H1 (cell line): ENCODE measurements at regions not wholly inside any gene's neighbourhood (a gene's known extent, or its start where the extent isn't known, plus 50 kb on each side); places are given as distances from the start of the nearest gene placed in this dataset.
A peak's percentile ranks its signal among the peaks of the same experiment; 100 is the strongest.

Experiments
- CTCF ChIA-PET: fragments of 300-600 bp; sonication (Branson Sonifier 250); formaldehyde crosslinking; loops from one replicate; lab custom pipeline; 2021; ENCODE audit not compliant: partially characterized antibody; lab: Charles Lee
- POLR2A ChIA-PET: fragments of 300-600 bp; sonication (Branson Sonifier 250); formaldehyde crosslinking; loops from one replicate; lab custom pipeline; 2021; ENCODE audit warnings: inconsistent platforms; ENCODE audit not compliant: partially characterized antibody; lab: Charles Lee
- DNase-seq, 2 experiments: peaks; one replicate each; pipeline versions ENCODE4 v3.0.0 to v3.0.0-alpha.2; 2010 to 2022; ENCODE audit warnings: low spot score in 2 of 2, low read depth in 1 of 2, mixed read lengths in 1 of 2
- FAIRE-seq: peaks from 2 replicates; lab custom pipeline; 2011; peaks lifted over from hg19 to GRCh38; lab: Jason Lieb, UNC
- H2AFZ ChIP-seq: 2 replicates; pipeline ENCODE4 v1.8.1; 2012; ENCODE audit warnings: low read length, inconsistent platforms
- H2AK5ac ChIP-seq: 2 replicates; pipeline ENCODE4 v1.6.1; 2013; ENCODE audit warnings: low read depth, low read length
- H2BK120ac ChIP-seq: replicated peaks from 2 replicates; pipeline ENCODE3; 2013; ENCODE audit warnings: low read depth, low read length, inconsistent platforms
- H2BK12ac ChIP-seq: 2 replicates; pipeline ENCODE4 v1.6.1; 2013; ENCODE audit warnings: low read depth, low read length
- H2BK15ac ChIP-seq: 2 replicates; pipeline ENCODE4 v1.6.1; 2013; ENCODE audit warnings: low read length
- H2BK20ac ChIP-seq: 2 replicates; pipeline ENCODE4 v1.6.1; 2013; ENCODE audit warnings: low read length
- H2BK5ac ChIP-seq: 2 replicates; pipeline ENCODE4 v1.6.1; 2013; ENCODE audit warnings: low read depth, low read length
- H3K14ac ChIP-seq: 2 replicates; pipeline ENCODE4 v1.6.1; 2013; ENCODE audit warnings: inconsistent platforms; ENCODE audit not compliant: insufficient read length
- H3K18ac ChIP-seq: 2 replicates; pipeline ENCODE4 v1.6.1; 2013; ENCODE audit warnings: low read length; ENCODE audit errors: extremely low read depth
- H3K23ac ChIP-seq: 2 replicates; pipeline ENCODE4 v1.6.1; 2013; ENCODE audit warnings: inconsistent platforms; ENCODE audit not compliant: insufficient read length
- H3K23me2 ChIP-seq: 2 replicates; pipeline ENCODE4 v1.6.1; 2013; ENCODE audit warnings: low read depth, low read length
- H3K27ac ChIP-seq: 2 replicates; pipeline ENCODE4 v1.6.1; 2011; ENCODE audit warnings: low read depth, low read length, inconsistent platforms
- H3K27me3 ChIP-seq, 4 experiments: replicated peaks in 1 of 4; 1 replicate in 1 of 4; 2 replicates in 3 of 4; pipeline versions ENCODE4 v1.6.1 to v1.8.1; 2011 to 2013; ENCODE audit warnings: low read length in 3 of 4, mild to moderate bottlenecking in 3 of 4, inconsistent platforms in 2 of 4, mixed read lengths in 2 of 4, moderate library complexity in 1 of 4; ENCODE audit not compliant: control insufficient read depth in 3 of 4, insufficient read depth in 3 of 4; ENCODE audit errors: extremely low read depth in 1 of 4
- H3K36me3 ChIP-seq, 4 experiments: 2 replicates each; pipeline versions ENCODE4 v1.6.1 to v1.8.1; 2011 to 2013; ENCODE audit warnings: mild to moderate bottlenecking in 4 of 4, low read length in 3 of 4, moderate library complexity in 2 of 4, control low read depth in 1 of 4, inconsistent platforms in 1 of 4; ENCODE audit not compliant: insufficient read depth in 4 of 4, control insufficient read depth in 2 of 4
- H3K4ac ChIP-seq: replicated peaks from 2 replicates; pipeline ENCODE3; 2013; ENCODE audit warnings: low read length, low read depth, mixed read lengths, inconsistent platforms; ENCODE audit not compliant: insufficient read length
- H3K4me1 ChIP-seq, 4 experiments: replicated peaks in 1 of 4; 1 replicate in 1 of 4; 2 replicates in 3 of 4; pipeline versions ENCODE4 v1.6.1 to v1.8.1; 2011 to 2013; ENCODE audit warnings: low read length in 3 of 4, inconsistent platforms in 2 of 4, mixed read lengths in 1 of 4; ENCODE audit not compliant: insufficient read depth in 4 of 4, control insufficient read depth in 3 of 4
- H3K4me2 ChIP-seq, 2 experiments: 2 replicates each; pipeline versions ENCODE4 v1.6.1 to v1.8.1; 2011 to 2013; ENCODE audit warnings: low read depth in 2 of 2, low read length in 2 of 2, control low read depth in 1 of 2, inconsistent platforms in 1 of 2, mild to moderate bottlenecking in 1 of 2; ENCODE audit not compliant: insufficient read depth in 1 of 2
- H3K4me3 ChIP-seq, 4 experiments: fragments of 200-600, 300-600 bp in 1 of 4; sonication (generic), shearing (Covaris generic), sonication (Bioruptor Twin) in 1 of 4; 2 replicates each; pipeline versions ENCODE4 v1.5.1 to v1.8.1; 2011 to 2016; ENCODE audit warnings: low read length in 4 of 4, low read depth in 3 of 4, control low read depth in 2 of 4, inconsistent platforms in 2 of 4, mild to moderate bottlenecking in 2 of 4, mixed read lengths in 1 of 4, moderate library complexity in 1 of 4; ENCODE audit not compliant: insufficient read depth in 2 of 4; ENCODE audit errors: extremely low read depth in 1 of 4
- H3K56ac ChIP-seq: replicated peaks from 2 replicates; pipeline ENCODE3; 2013; ENCODE audit warnings: low read depth, mild to moderate bottlenecking, mixed read lengths, low read length, inconsistent platforms; ENCODE audit not compliant: insufficient read length
- H3K79me1 ChIP-seq: 2 replicates; pipeline ENCODE4 v1.6.1; 2013; ENCODE audit warnings: low read depth, low read length, control low read depth
- H3K79me2 ChIP-seq, 2 experiments: 2 replicates each; pipeline versions ENCODE4 v1.6.1 to v1.8.1; 2012 to 2013; ENCODE audit warnings: low read length in 2 of 2, mild to moderate bottlenecking in 2 of 2, inconsistent platforms in 1 of 2; ENCODE audit not compliant: insufficient read depth in 2 of 2, control insufficient read depth in 1 of 2
- H3K9ac ChIP-seq, 4 experiments: replicated peaks in 1 of 4; 1 replicate in 1 of 4; 2 replicates in 3 of 4; pipeline versions ENCODE4 v1.6.1 to v1.8.1; 2011 to 2013; ENCODE audit warnings: low read depth in 3 of 4, low read length in 3 of 4, control low read depth in 2 of 4, mild to moderate bottlenecking in 2 of 4, moderate library complexity in 2 of 4, inconsistent platforms in 1 of 4; ENCODE audit errors: extremely low read depth in 1 of 4
- H3K9me3 ChIP-seq, 2 experiments: 2 replicates each; pipeline versions ENCODE4 v1.6.1 to v1.8.1; 2012 to 2013; ENCODE audit warnings: mild to moderate bottlenecking in 2 of 2, moderate library complexity in 2 of 2, control low read depth in 1 of 2, inconsistent platforms in 1 of 2, low read depth in 1 of 2, low read length in 1 of 2, mixed read lengths in 1 of 2; ENCODE audit not compliant: insufficient read depth in 2 of 2
- H4K20me1 ChIP-seq, 2 experiments: replicated peaks in 1 of 2; 2 replicates each; pipeline versions ENCODE3 to v1.8.1; 2011 to 2013; ENCODE audit warnings: inconsistent platforms in 2 of 2, low read length in 2 of 2, mild to moderate bottlenecking in 1 of 2; ENCODE audit not compliant: insufficient read depth in 2 of 2, control insufficient read depth in 1 of 2
- H4K5ac ChIP-seq: 2 replicates; pipeline ENCODE4 v1.6.1; 2013; ENCODE audit warnings: low read length, low read depth, mixed read lengths, inconsistent platforms; ENCODE audit not compliant: insufficient read length
- H4K8ac ChIP-seq: 2 replicates; pipeline ENCODE4 v1.8.0; 2013; ENCODE audit warnings: mild to moderate bottlenecking, moderate library complexity, low read length, inconsistent platforms; ENCODE audit not compliant: insufficient read depth; ENCODE audit errors: extremely low read depth
- H4K91ac ChIP-seq: replicated peaks from 2 replicates; pipeline ENCODE3; 2013; ENCODE audit warnings: low read length, mixed read lengths, inconsistent platforms; ENCODE audit not compliant: insufficient read length
- ASH2L ChIP-seq: fragments of 200-600, 300-600 bp; sonication (generic); IDR thresholded peaks from one replicate; pipeline ENCODE4 v1.7.1; 2017; ENCODE audit warnings: low read length
- GTF2F1 ChIP-seq: IDR thresholded peaks from 2 replicates; pipeline ENCODE4 v1.6.1; 2012; ENCODE audit warnings: low read depth, low read length, improper control_type of control experiment, borderline replicate concordance
- HDAC2 ChIP-seq, 2 experiments: fragments of 300-600 bp in 1 of 2; sonication (generic) in 1 of 2; IDR thresholded peaks; 2 replicates each; pipeline ENCODE4 v1.6.1; 2011 to 2012; ENCODE audit warnings: low read depth in 2 of 2, low read length in 2 of 2, mild to moderate bottlenecking in 2 of 2, moderate library complexity in 2 of 2, borderline replicate concordance in 1 of 2, inconsistent platforms in 1 of 2
- JUND ChIP-seq: IDR thresholded peaks from 2 replicates; pipeline ENCODE4 v1.6.1; 2011; ENCODE audit warnings: mild to moderate bottlenecking, improper control_type of control experiment, low read length
- KDM5A ChIP-seq: fragments of 200-600 bp; IDR thresholded peaks from 2 replicates; pipeline ENCODE4 v1.7.1; 2012; ENCODE audit warnings: mild to moderate bottlenecking, low read length, inconsistent platforms, mixed read lengths
- NANOG ChIP-seq: IDR thresholded peaks from 2 replicates; pipeline ENCODE4 v1.6.1; 2011; ENCODE audit warnings: low read length, low read depth, mild to moderate bottlenecking, inconsistent platforms; ENCODE audit not compliant: insufficient read depth, poor library complexity, severe bottlenecking
- PHF8 ChIP-seq: fragments of 200-600 bp; sonication (generic); conservative IDR thresholded peaks from 2 replicates; pipeline ENCODE4 v1.7.1; 2012; ENCODE audit warnings: low read depth, mild to moderate bottlenecking, inconsistent platforms, low read length, moderate library complexity
- RFX5 ChIP-seq: IDR thresholded peaks from 2 replicates; pipeline ENCODE4 v1.6.1; 2011; ENCODE audit warnings: low read depth, low read length, improper control_type of control experiment, borderline replicate concordance
- RNF2 ChIP-seq: fragments of 200-900, 300-1000 bp; sonication (generic); IDR thresholded peaks from 2 replicates; pipeline ENCODE4 v1.7.1; 2016; ENCODE audit warnings: borderline replicate concordance, low read depth, mild to moderate bottlenecking, antibody characterized with exemption, low read length; ENCODE audit not compliant: poor library complexity, severe bottlenecking; ENCODE audit errors: missing control alignments
- SIRT6 ChIP-seq: IDR thresholded peaks from one replicate; pipeline ENCODE4 v1.7.1; 2012; ENCODE audit warnings: low read length, inconsistent platforms
- SUZ12 ChIP-seq: fragments of 200-600 bp; sonication (generic); IDR thresholded peaks from 2 replicates; pipeline ENCODE4 v1.6.1; 2012; ENCODE audit warnings: mild to moderate bottlenecking, inconsistent platforms, low read length, moderate library complexity, mixed read lengths
- TEAD4 ChIP-seq: IDR thresholded peaks from 2 replicates; pipeline ENCODE4 v1.6.1; 2012; ENCODE audit warnings: low read depth, low read length, inconsistent platforms, mixed read lengths
- WGBS, 2 experiments: shearing (Covaris generic) in 1 of 2; methylation state at CpG; one replicate each; pipeline versions ENCODE4 v1.1.6 to v1.1.7; 2013 to 2015; ENCODE audit warnings: low lambda C conversion rate in 2 of 2, mixed read lengths in 2 of 2, inconsistent platforms in 1 of 2, low coverage in 1 of 2, missing lambda C conversion rate in 1 of 2; ENCODE audit not compliant: insufficient replicate concordance in 2 of 2, insufficient coverage in 1 of 2, insufficient read length in 1 of 2; ENCODE audit errors: extremely low coverage in 1 of 2, missing lambda C conversion rate in 1 of 2; 5-methylcytosine and 5-hydroxymethylcytosine counted together

GRCh38 chr22:44428941-44429830, 68.8 kb downstream of the RTL6 start:
- Histone ChIP-seq H3K18ac (no peak overlapping the region; the same call in 1 of the 2 replicates), H3K56ac (no peak overlapping the region), H3K14ac (no peak overlapping the region), H2BK120ac (no peak overlapping the region), H3K27ac (no peak overlapping the region), H3K23ac (no peak overlapping the region), H2AK5ac (no peak overlapping the region), H3K9me3 (no peaks in the 10 kb centered on the region), H2BK15ac (no peak overlapping the region; the same call in 1 of the 2 replicates), H4K91ac (no peak overlapping the region), H2BK5ac (no peak overlapping the region), H2BK20ac (no peak overlapping the region; the same call in 1 of the 2 replicates), H3K4me2 (no peak overlapping the region), H3K79me2 (no peaks in the 10 kb centered on the region), H3K4me3 (no peak overlapping the region), H2BK12ac (0 out of 2 replicates have a peak overlapping the region, but pooled peaks have one; percentile 1), H3K36me3 (no peaks in the 10 kb centered on the region), H2AFZ (no peak overlapping the region), H3K4me1 (peaks cover 3 to 9% (median 5%) of the 10 kb centered on the region in 4 experiments), H4K20me1 (no peaks in the 10 kb centered on the region), H3K79me1 (no peaks in the 10 kb centered on the region), H4K8ac (no peak overlapping the region), H3K9ac (no peak overlapping the region), H3K27me3 (no peaks in the 10 kb centered on the region), H3K23me2 (no peaks in the 10 kb centered on the region; the same call in 1 of the 2 replicates), H3K4ac (peak overlapping the region; percentile 73), H4K5ac (no peak overlapping the region)
- no peak for TF ChIP-seq RFX5
- TF ChIP-seq RNF2, result no peak
- TF ChIP-seq GTF2F1, result no peak
- TF ChIP-seq JUND, result no peak
- TF ChIP-seq HDAC2 (IDR thresholded peaks at IDR 0.05; ENCODE audit: borderline replicate concordance in 1 of 2, low read depth in 2 of 2, low read length in 2 of 2), result no peak
- no peak for TF ChIP-seq KDM5A
- no peak for TF ChIP-seq NANOG
- no peak for TF ChIP-seq SIRT6
- no peak for TF ChIP-seq ASH2L
- no peak for TF ChIP-seq PHF8
- no peak for TF ChIP-seq TEAD4
- TF ChIP-seq SUZ12, result no peak
- FAIRE-seq (no peak), DNase-seq (no peak)
- WGBS, 2 experiments, result 73% methylated on average over 13 of the region's 13 CpGs; no CpG with 5 or more reads in 1 of the 2 experiments
- ChIA-PET CTCF (interaction anchor here (0.6 to 1.5 kb wide), 4 partner anchors 15 to 241 kb away, joined by 3 to 4 read pairs (median 4); no protein-coding TSS in a partner anchor), POLR2A (no interaction called here)
